T-helper 1 cell (primary cell): ENCODE measurements at regions not wholly inside any gene's neighbourhood (a gene's known extent, or its start where the extent isn't known, plus 50 kb on each side); places are given as distances from the start of the nearest gene placed in this dataset.
"Not testable (repeated sequence)": the region's sequence is repeated elsewhere in the genome, so short reads cannot be mapped to it uniquely, and the experiment has no call there.

ENCODE experiments used
- DNase-seq, 5 donors: peaks; one replicate each; pipeline ENCODE4 v3.0.0-alpha.2; 2012 to 2020

DNA sequence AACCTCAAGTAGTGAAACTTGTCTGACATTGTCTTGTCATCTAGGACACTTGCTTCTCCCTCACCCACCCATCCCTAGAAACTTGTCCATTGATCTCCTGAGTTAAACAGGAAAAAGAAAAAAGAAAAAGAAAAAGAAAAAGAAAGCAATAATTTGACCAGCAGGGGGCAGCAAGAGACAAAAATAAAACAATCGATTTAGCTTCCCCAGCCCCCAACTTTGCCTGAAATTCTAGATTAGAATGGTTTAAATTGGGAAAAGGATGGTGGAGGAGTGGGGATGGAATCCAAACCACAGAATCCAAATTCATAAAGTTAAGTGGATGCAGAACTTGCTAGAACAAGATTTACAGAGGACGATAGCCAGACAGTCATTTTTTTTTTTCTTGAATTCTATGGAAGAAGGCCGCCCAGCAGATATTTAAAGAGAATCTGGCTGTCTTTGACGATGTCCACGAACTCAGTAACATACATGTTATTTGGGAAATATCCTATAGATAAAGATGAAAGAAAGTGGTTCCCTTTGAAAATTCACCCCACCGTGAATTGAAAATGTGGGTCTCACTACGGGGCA lies 282.9 kb downstream of the USP46 start:
- peak in 2 of 5 donors; percentile 1 to 7 for DNase-seq

DNA sequence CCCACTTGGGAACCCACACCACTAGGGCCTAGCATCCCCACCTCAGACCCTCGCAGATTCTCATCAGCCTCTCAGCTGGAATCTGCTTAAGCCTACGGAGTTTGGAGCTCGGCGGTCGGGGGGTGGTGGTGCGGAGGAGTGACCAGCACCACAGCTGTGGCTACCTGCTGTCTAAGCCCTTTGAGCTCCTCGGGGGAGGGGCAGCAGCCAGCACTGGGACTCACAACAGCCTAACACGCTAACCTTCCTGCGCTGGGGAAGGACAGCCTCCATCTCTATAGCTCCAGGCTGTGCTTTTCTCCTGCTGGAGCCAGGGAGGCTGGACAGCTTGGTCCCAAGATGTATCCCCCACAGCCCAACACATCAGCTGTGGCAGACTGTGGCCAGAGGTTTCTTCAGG lies 281.5 kb downstream of the USP46 start:
- DNase-seq = no peak

DNA sequence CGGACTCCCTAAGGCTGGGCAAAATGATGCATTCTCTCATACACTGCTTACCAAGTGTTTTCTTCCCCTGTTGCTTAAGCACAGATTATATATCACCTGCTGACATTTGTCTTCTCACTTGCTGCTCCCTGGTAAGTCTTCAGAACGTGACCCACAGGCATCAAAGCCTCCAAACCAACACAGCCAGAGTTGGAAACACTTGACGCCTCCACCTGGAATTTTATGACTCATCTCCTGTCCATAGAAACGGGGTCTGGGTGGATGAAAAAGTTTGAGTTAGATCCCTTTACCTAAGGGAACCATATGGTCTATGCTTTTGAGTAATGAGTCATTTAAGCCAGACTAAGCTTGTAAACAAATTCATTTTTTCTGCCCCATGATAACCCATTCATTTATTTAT lies 251.6 kb downstream of the USP46 start:
- DNase-seq = no peak

DNA sequence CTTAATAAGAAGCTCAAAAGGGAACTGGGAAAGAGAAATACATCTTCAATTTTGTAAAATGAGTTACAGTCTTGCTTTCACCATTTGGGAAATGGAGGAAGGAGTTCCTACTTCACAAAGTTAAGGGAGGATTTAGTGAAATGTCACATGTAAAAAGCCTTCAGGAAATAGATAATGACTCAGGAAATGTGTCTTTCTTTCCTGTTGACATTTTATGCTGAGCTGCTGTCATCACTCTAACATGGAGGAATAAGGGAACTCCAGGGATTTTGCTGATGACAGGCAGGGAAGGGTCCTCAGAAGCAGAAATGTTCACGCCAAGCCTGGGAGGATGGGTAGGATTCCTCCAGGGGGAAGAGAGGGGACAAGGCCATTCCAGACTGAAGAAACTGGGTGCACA lies 251.1 kb downstream of the USP46 start:
- DNase-seq = no peak

DNA sequence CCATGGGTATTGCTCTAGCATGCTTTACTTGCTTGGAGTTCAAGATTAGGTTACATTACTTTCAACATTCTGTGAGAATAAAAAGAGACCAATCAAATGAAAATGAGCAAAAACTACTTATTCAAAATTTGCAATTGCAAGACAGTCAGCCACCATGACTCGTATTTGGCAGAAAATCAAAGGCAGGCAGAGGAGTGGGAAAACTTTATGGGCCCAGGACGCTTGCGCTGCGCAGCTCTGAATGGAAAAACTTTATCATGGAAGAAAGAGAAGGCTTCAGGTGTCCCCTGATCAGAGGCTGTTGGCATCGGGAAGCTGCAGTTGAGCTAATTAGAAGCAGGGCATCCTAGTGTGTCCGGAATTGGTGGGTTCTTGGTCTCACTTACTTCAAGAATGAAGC lies 250.6 kb downstream of the USP46 start:
- no peak for DNase-seq

DNA sequence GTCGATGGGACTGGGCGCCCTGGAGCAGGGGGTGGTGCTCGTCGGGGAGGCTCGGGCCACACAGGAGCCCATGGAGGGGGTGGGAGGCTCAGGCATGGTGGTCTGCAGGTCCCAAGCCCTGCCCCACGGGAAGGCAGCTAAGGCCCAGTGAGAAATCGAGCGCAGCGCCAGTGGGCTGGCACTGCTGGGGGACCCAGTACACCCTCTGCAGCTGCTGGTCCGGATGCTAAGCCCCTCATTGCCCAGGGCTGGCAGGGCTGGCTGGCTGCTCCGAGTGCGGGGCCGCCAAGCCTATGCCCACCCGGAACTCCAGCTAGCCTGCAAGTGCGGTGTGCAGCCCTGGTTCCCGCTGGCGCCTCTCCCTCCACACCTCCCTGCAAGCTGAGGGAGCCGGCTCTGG lies 249.3 kb downstream of the USP46 start:
- DNase-seq = not testable (repeated sequence)

DNA sequence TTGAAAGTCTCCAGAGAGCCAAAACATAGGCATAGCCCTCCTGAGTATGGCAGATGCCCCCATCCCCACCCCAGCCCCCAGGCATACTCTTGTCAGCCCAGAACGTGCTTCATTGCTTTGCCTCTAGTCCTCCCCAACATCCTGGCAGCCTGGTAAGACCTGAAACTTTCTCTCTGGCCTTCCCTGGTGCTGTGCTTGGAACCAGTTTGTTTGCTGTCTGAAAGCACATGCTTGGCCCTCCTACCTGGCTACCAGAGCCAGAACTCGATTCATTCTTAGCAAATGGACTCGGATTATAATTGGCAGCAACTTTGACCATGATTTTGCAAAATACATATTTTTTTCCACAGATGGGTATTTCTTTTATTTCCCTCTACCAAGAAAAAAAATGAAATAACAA lies 248.1 kb downstream of the USP46 start:
- DNase-seq = no peak

DNA sequence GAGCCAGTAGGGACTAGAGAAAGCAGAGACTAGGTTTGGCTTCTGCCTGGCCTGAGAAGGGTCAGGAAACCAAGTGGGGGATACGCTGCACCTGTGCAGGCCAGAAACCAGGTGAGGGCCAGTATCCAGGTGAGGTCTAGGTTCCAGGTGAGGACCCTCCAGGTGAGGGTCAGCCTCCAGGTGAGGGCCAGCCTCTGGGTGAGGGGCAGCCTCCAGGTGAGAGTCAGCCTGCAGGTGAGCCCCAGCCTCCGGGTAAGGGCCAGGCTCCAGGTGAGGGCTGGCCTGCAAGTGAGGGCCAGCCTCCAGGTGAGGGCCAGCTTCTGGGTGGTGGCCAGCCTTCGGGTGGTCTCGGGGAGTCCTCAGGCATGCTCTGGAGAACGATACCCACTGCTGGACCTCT lies 238.8 kb downstream of the USP46 start:
- DNase-seq = no peak

DNA sequence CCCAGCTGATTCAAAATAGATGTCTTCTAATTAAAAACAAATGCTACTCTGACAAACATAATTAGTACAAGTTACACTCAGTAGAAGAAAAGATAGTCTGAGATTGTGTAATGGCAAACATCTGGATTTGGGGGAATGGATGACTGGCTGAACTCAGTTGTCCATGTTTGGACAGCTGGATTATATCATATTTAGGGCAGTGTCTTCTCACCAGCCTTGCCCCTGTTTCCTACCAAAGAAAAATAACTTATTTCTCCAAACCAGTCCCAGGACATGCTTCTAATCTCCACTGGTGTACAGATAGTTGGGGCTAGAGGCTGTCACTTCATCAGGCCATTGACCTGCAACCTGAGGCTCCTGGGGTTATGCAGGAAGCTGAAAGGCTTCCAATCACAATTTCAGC lies 237.3 kb downstream of the USP46 start:
- DNase-seq = no peak

DNA sequence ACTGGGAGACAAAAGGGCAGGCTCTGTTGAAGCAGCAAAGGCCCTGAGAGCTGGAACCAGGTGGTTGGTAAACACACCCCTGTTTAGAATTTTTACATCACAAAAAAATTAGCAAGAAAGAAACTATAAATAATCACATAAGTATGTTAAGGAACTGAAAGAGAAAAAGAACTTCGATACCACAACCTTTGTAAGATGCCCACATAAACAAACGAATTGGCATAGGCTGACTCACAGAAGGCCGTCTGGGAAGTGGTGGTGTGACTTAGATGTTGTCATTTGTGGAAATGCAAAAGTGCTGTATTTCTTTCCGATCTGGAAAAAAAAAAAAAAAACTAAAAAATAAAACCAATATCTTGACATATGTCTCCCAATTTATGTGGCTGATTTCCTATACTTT lies 235.1 kb downstream of the USP46 start:
- no peak for DNase-seq

DNA sequence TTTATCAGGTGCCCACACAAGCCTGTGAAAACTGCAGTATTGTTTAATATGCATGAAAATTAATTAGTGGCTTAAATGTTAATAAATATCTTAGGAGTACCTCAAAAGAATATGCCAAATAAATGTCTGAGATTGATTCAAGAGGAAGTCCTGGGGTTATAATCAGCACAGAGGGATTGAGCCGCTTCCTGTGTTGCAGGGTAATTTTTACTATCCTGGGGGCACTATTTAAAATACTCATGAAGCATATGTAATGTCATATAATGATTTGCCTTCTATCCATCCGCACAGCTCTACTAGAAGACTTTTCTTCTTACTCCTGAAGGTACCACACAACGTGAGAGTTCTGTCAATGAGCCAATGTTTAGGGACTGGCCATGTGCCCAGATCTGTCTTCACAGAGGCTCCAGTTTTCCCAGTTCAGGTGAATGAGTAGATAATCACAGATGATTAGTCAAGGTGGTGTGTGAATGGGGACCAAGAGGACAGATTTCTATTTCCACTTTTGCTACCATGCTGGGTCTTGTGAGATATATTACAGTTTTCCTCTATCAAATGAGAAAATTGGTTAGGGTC lies 233.3 kb downstream of the USP46 start:
- no peak for DNase-seq

DNA sequence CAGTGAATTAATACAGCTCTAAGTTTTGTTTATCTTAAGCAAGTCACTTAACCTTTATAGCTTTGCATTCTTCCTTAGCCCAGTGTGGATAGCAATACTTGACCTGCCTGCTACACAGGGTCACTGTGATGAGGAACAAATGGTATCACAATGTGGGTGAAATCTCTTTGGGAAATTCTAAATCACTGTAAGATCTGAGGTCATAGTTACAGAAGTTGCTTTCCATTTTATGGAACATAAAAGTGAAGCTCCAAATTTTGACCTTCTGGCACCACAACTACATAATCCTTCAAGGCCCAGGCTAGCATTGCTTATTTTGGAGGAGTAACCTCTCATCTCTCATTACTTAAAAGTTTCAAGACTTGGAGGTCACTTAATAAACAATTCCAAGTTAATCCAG lies 227.7 kb downstream of the USP46 start:
- DNase-seq = no peak

DNA sequence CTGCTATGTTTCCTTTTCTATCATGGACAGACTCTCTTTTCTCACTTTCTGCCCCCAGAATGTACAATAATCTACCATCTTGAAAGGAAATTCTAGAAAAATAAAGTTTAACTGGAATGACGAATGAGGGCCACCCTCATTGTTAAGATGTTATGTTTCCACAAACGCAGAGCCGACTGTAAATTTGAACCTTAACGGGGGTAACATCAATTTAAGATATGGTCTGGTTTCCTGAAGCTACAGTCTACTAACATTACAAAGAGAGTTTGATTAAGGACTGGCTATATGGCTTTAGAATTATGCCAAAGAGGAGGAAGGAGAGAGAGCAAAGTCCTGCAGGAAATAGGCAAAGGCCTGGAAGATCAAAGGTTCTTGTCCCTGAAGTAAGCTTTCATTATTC lies 227.2 kb downstream of the USP46 start:
- DNase-seq = no peak

DNA sequence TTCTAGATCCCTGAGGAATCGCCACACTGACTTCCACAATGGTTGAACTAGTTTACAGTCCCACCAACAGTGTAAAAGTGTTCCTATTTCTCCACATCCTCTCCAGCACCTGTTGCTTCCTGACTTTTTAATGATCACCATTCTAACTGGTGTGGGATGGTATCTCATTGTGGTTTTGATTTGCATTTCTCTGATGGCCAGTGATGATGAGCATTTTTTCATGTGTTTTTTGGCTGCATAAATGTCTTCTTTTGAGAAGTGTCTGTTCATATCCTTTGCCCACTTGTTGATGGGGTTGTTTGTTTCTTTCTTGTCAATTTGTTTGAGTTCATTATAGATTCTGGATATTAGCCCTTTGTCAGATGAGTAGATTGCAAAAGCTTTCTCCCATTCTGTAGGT lies 216.6 kb downstream of the USP46 start:
- DNase-seq = not testable (repeated sequence)

DNA sequence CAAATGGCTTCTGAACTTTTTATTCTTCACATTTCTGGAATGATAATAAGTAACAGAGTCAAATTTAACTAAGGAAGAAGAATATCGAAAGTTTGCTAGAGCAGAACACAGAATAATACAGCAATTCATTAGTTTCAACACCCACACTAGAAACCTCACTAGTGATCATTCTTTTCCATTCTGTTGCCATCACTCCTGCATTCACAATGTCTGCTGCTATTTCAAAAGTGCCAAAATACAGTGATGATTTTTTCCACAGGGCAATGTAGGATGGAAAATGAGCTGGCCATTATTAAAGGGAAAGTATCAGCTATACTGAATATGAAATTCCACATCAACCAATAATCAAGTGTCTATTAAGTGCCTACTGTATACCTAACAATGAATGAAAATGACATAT lies 186.7 kb downstream of the USP46 start:
- no peak for DNase-seq

DNA sequence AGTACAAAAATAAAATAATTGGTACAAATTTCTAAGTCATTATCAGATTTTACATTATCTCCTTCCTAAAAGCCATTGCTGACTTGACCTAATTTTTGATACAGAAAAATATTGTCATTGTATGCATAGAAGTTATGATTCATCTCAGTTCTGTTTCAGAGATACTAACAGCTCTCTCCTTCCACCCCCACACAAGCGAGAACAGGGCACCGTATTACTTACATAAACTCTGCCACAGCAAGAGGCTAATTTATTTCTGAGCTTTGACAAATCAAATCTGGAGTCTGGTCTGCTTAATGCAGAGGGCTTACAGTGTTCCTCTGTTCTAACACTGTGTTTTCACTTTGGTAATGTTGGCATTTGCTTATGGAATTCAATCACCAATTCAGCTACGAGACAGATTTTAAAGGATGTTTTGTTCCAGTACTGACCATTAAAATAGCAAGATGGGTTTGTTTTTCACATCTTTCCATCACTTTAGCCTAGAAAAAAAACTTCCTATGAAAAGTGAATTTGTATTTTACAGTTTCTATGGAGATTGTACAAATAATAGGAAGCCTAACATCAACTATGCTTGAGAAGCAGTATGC lies 181.8 kb downstream of the USP46 start:
- no peak for DNase-seq

DNA sequence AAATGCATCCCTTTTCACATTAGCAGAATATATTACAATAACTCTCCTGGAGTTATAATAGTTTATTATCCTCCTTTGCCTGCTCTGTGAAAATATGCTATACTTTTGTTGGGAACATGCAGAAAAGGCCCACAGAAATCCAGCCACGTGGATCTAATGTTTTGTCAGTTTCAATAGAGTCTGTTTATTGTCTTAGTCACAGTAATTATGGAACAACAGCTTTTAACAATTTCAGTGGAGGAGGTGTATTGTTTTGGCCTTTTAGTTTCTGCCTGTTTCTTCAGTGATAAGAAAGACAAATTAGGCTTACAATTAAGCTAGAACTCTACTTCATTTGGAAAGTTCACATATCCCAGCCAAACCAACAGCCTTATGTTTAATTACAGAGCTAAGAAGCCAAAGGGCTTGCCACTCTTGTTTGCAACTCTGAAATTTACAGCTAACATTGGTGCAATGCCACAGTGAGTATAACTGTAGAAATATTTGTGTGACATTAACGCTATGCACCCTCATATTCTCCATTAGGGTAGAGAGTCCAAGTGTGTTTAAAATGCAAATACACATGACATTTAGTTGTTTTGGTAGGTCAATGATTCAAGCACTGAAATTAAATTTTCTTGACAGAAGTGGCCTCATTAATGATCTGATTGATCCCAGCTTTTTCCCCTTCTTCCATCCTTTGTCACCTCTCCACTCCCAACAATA lies 175.8 kb downstream of the USP46 start:
- DNase-seq = no peak

DNA sequence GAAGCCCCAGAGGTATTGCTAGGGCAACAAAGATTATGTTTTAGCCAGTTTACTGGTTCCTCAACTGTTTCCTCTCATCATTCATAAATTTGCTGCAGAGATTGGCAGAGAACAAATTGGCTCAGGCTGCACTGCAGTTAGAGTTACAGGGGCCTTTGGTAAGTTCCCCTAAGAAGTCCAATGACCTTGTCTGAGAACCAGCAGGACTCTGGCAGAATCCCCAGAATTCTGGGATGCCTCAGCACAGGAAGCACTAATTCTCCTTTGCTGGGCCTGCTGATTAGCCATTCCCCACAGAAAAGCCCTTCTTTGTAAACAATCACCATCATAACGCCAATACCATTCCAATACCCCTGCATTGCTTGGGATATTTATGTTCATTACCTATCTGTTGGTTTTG lies 151.3 kb downstream of the USP46 start:
- no peak for DNase-seq

DNA sequence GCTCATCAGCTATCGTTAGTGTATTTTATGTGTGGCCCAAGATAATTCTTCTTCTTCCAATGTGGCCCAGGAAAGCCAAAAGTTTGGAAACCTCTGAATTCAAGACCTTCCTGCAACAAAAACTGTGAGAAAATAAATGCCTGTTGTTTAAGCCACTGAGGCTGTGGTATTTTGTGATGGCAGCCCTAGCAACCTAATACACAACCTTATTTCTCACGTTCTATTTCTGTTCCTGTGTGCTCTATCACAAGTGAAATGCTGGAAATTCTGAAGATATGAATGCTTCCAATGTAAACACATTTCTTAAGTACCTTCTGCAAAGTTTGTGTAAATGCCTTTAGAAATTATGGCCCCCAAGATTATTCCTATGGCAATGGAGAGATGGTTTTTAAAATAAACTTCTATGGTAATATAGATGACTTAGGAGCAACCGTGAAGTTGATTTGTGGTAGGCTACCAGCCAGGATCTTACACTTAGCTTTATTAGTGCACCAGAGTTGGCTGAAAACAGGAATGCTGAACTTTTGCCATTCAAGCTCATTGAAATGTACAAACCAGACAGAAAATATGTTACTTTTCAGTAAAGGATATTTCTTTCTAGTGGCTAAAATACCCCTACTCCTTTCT lies 148.0 kb downstream of the USP46 start:
- no peak for DNase-seq

DNA sequence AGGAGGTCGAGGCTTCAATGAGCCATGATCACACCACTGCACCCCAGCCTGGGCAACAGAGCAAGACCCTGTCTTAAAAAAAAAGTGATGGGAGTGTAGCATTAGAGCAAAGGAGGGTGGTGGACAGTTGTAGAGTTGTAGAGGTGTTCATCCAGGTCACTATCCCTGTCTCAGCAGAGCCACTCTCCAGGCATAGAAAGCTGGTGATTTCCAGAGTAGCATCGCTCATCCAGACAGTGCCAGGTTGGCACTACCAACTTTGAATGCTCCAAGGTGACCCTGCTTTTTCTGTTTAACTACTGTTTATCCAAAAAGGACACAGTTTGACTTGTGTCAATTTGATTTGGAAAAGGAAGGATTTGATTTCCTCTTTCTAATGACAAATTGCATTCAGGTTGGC lies 147.3 kb downstream of the USP46 start:
- DNase-seq = no peak

DNA sequence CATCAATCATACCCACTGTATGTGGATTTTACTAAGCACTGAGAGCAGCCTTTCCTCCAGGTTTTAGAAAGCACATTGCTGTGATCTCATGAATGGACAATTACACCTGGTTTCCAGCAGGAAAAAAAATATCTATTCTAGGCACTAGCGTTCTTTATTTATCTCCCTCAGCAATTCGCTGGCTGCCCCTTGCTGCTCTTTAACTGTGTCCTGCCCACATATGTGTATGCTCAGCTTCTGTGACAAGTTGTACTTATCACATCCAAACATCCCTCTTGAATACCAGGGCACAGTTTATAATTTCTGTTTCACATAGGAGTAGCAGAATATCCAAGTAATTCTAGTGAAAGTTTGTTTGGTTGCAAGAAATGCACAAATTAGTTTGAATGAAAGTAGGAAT lies 146.8 kb downstream of the USP46 start:
- no peak for DNase-seq

DNA sequence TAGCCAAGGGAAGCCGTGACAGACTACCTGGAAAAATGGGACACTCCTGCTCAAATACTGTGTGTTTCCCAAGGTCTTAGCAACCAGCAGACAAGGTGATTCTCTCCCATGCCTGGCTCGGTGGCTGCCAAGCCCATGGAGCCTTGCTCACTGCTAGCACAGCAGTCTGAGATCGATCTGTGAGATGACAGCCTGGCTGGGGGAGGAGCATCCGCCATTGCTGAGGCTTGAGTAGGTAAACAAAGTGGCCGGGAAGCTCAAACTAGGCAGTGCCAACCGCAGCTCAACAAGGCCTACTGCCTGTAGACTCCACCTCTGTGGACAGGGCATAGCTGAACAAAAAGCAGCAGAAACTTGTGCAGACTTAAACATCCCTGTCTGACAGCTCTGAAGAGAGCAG lies 137.0 kb downstream of the USP46 start:
- DNase-seq = not testable (repeated sequence)

DNA sequence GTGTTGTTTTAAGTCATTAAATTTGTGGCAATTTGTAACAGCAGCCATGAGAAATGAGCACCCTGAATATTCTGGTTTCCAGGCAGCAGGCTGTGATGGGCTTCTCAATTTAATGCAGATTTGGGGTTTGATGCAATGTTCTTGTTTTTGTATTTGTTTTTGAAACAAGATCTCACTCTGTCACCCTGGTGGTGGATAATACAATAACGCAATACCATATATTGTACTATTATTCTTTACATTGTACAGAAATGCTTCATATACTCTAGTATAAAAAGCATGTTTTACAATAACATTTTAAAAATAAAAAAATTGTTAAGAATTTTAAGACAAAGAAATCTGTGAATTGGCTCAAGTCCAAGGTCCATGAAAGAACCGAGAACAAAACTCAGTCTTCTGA lies 129.1 kb downstream of the USP46 start:
- DNase-seq = no peak

DNA sequence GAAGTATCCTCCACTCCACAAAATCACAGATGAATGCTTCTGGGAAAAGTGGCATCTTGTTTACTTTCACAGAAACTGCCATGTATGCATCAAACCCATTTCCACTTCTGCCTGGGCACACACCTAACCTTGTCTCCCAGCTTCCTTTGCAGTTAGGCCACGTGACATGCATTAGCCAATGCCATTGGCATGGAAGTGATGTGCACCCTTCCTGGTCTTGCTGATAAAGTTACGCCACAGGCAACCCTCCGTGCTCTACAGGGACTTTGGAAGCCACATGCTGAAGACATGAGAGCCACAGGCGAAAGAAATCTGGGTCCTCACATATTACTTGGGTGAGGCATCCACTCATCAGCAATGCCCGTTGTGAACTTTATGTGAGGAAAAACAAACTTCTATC lies 123.3 kb downstream of the USP46 start:
- no peak for DNase-seq
